NOMO-1 treated with dmso at 0.1 percent for 144 hours (cell line): ENCODE measurements at regions not wholly inside any gene's neighbourhood (a gene's known extent, or its start where the extent isn't known, plus 50 kb on each side); places are given as distances from the start of the nearest gene placed in this dataset.

ENCODE experiments used
- DNase-seq: peaks from one replicate; lab custom pipeline; 2025; ENCODE audit not compliant: unreplicated experiment; lab: John Stamatoyannopoulos, UW

DNA sequence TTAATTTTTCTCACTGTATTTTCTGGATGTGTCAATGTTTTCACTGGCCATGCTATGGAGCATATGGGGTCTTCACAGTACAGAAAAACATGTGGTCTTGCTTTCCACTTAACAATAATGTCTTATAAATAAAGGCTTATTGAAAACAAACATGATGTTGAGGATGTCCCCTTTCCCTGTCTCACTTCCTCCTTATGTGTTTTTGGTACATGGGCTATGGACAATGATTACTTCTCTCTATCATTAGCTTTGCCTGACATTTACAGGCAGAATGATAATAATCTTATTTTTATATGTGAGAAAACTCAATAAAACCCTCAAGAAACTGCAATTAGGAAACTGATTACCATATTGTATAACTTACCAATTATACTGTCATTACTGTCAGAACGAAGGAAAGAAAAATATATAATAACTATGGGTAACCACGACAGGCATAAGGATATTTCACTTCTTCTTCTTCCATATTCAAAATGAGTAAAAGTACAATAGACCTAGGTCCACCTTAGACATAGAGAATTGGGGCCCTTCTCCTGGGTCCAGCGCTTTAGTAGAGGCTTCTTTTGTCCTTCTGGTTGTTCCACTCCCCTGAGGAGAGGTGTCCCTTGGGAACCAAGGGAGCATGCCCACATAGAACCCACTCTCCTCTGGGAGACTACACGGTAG lies 375.0 kb downstream of the MAN2A1 start:
- DNase-seq = no peak

DNA sequence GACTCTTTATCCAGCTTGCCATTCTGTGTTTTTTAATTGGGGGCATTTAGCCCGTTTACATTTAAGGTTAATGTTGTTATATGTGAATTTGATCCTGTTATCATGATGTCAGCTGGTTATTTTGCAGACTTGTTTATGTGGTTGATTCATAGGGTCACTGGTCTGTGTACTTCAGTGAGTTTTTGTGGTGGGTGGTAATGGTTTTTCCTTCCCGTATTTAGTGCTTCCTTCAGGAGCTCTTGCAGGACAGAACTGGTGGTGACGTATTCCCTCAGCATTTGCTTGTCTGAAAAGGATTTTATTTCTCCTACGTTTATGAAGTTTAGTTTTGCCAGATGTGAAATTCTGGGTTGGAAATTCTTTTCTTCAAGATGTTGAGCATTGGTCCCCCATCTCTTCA lies 381.1 kb downstream of the MAN2A1 start:
- no peak for DNase-seq

DNA sequence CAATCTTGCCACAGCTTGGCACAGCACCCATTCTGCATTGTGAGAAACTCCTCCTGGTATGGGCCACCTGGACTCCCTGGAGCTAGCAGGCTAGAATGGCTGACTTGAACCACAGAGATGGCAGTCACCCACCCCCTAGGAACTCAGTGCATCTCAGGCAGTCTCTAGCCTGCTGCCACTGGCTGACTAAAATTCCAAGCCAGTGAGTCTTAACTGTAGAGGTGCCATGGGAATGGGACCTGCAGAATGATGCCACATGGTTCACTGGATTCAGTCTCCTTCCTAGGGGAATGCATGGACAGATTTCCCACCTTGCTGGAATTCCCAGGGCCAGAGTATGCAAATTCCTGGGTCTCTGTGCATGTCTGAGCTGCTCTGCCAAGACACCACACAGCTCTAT lies 382.9 kb downstream of the MAN2A1 start:
- DNase-seq = no peak

DNA sequence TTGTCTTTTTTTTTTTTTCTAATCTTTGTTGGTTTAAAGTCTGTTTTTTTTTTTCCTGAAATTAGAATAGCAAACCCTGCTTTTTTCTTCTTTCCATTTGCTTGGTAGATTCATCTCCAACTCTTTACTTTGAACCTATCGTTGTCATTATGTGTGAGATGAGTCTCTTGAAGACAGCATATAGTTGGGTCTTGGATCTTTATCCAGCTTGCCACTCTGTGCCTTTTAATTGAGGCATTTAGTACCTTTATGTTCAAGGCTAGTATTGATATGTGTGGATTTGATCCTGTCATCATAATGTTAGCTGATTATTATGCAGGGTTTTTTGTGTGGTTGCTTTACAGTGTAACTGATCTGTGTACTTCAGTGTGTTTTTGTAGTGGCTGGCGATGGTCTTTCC lies 383.8 kb downstream of the MAN2A1 start:
- no peak for DNase-seq

DNA sequence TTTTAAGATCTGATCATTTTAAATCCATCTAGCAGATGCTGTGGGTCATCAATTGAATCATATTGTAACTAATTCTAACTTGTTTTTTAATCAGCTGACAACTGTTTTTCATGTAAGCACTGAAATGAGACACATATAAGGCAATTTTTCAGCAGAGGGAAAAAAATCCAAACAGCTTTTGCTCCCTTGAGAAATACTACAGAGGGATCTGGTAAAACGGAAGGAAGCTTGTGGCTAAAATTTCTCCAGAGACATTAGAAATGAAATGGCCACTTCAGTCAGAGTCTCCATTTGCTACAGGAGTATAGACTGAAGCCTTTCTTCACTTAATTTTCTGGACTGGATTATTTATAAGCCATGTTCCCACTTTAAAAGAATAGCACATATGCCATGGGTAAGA lies 385.9 kb downstream of the MAN2A1 start:
- DNase-seq = no peak

DNA sequence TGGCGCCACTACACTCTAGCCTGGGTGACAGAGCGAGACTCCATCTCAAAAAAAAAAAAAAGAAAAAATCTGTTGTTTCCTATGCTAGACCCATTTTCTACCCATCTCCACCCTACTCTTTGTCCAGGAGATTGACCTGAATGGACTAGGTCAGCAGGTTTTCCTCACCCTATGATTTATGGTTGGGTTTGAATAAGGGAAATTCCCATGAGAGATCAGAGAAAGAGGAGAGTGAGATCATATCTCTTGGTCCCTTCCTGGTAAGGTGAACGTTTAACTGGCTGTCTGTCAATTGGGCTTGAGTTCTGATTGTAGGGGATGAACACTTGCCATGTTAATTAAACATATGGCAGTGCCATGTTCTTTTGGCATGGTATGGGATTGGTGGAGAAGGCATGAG lies 387.4 kb downstream of the MAN2A1 start:
- DNase-seq = no peak

DNA sequence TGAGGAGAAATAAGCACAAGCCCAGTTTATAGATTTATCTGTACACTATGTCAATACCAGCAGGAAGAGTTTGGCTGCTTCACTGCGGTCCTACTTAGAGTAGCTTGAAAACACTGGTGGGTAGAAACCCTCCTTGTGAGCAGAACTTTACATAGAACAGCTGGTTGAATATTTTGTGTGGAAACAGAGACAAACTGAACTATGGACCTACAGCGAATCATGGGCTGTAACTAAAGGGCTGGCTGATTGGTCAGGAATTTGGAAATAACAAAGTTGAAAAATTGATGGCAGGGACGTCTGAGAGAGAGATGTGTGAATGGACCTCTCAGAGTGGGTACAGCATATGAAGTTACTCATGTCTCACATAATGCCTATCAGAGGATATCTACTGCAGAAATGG lies 392.5 kb downstream of the MAN2A1 start:
- no peak for DNase-seq

DNA sequence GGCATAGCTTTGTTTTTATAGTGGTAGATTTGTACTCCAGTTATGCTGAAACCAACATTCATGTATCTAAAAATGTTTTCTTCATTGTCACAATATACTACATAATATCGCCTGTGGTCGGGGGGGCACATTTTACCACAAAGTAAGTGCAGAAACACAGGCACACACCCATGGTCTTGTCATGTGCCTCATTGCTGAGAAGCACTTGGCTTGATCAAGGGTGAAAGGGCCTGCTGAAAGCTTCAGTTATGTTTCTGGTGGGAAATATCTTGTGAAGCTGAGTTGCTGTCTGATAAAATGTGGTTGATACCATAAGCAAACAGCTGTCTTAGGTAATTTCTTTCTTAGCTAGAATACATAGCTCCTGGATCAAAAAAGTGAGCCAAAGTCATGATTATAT lies 393.1 kb downstream of the MAN2A1 start:
- no peak for DNase-seq

DNA sequence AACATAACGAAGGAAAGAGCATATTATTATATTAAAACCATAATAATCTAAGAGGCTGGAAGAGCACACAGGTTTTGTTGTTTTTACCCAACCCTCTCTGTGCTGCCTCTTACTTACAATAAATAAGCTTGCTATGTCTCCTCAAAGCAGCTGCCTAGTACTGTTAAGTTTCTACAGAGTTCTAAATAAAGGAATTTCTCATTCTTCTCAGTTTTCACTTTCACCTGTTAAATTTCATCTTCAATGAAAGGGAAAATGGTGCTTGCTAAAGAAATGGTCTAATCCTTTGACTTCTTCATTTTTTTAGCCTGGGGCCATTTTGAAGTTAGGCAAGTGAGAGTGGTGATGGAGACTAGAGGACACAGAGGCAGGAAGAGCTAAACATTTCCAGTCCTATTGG lies 396.1 kb downstream of the MAN2A1 start:
- no peak for DNase-seq

DNA sequence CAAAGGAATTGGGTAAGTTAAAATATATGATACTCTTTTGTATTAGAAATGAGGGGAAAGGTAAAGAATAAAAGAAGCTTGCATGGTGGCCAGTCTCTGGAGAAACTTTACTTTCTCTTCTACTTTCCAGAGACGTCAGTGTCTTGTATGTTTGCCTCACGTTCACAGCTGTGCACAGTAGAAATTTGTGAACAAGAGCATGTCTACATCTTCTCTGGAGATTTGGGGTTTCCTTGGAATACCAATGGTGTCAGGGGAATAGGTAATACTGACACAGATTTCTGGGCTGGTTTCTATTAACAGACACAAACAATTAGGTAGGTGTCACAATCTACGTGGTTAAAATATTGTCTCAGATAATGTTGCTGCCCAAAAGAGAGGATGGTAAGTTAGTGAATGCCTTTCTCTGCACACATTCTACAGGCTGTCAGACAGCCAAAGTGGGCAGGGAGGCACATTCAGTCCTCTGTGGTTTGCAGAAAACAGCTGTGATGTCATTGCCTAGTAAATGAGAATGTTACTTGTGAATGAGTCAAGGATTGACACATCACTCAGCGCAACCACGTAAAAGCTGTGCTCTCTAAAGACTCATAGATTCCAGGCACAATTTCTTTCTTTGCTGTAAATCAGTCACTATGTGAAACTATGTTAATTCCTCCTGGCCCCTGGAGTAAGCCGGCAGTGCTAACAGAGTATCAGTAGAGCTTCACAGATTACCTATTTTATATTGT lies 397.1 kb downstream of the MAN2A1 start:
- DNase-seq = no peak

DNA sequence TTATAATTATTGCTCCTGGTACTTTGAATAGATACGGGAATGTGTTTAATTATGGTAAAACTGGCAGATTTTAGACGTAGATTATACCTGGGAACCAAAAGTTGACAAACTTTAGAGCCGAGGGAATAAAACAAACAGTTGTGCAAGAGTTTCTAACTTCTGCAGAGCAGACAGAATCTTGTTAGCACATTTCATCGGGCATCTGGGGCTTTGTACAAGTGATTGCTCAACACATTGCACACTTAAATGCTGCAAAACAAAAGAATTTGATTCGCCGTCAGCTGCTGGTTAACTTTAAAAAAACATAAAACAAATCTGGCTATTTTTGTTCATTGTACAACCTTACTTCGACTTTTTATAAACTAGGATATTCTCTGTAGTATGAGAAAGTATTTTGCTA lies 398.1 kb downstream of the MAN2A1 start:
- DNase-seq = no peak

DNA sequence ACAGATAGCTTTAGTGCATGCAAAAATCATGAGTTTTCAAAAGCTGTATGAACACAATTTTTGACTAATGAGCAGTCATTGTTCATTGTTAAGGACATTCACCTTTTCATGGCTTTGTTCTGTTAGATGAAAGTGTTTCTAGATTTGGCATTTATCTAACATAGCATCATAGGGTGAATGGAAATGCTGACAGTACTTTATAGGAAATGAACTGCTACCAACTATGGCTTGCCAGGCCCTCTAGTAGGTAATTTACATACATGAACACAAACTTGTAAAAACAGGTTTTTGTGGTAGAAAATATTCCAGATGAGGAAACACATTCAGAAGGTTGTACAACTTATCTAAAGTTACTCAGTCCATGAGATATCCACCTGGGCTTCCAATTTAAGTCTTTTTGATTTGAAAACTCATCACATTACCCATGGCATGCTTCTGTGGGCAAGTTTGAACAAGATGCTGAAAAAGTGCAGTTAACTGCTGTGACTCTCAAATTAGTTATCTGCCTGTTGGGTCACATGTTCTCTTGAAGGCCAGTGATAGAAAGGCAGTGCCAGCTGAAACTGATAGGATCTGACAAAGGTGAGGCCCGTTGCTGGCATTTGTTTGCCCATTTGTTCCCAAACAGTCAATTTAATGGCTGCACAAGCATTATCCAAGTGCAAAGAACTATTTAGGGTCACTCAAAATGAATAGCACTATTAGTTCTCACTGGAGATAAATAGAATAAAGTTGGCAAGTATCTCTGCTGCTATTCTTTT lies 399.1 kb downstream of the MAN2A1 start:
- DNase-seq = no peak

DNA sequence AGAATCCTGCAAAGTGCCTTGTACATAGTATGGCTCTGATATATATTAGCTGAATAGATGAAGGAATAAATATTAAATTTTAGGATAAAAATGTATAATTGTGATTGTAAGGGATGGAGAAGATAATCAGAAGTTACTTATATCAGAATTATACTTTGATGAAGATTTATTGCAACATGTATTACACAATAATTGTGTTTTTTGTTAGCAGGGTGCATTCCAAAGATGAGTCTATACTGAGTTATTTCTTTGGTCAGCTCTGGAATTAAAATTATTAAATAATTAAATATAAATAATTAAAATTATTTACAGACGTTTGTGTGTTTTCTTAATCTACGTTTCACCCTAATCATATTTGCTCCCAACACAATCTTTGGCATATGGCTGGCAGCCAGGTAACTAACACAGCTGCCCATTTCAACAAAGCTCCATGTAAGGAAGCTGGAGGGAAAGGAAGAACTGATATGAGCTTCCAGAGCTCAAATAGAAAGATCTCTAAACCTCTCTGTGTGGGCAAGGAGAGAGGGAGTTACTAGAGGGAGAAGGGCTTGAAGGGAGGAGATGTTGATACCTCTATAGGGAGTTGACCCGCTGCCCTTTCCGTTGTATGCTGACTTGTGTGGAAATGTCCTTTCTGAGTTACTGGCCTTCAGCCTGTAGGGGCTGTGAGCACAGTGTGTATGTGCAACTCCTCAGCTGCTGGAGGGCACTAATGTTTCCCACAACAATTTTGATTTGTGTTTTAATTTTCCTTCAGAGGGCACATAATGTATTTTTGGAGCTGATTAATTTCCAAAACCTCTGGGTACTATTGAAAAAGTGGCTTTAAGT lies 403.4 kb downstream of the MAN2A1 start:
- no peak for DNase-seq

DNA sequence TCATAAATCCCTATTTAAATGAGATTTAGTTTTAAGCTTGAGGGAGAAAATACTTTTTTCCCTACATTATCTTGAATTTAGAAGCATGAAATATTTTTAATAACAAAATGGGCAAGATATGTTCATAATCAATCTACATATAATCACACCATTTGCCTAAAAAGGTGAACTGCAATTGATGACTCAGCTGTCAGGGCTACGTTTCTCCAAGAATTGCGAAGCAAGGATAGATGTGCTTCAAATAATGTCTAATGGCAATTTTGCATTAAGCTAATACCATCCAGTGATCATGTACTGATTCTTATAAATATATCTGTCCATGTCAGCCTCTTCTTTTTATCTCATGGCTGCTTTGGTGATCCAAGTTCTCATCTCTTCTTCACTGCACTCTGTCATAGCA lies 404.4 kb downstream of the MAN2A1 start:
- DNase-seq = no peak

DNA sequence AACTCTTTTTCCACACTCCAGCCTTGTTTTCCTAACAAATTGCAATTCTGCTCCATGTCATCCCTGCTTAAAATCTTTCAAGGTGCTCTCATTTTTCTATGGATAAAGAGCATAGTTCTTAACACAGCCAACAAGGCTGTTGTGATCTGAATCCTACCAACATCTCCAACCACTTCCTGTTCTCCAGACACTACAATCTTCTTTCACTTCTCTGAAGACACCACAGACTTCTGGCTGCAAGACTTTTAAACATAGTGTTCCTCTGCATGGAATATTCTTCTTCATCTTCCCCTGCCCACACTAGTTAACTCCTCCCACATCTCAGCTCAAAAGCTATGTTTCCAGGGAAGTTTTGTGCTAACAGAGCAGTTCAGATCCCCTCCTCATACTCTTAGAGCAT lies 404.8 kb downstream of the MAN2A1 start:
- DNase-seq = no peak

DNA sequence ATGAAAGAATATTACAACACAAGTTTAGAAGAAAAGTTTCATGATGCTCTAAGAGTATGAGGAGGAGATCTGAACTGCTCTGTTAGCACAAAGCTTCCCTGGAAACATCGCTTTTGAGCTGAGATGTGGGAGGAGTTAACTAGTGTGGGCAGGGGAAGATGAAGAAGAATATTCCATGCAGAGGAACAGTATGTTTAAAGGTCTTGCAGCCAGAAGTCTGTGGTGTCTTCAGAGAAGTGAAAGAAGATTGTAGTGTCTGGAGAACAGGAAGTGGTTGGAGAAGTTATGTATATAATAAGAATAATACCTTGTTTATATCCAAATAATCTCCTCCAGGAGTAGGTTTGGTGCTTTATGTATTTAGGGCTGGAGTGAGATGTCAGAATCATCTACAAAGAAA lies 406.7 kb downstream of the MAN2A1 start:
- DNase-seq = no peak

DNA sequence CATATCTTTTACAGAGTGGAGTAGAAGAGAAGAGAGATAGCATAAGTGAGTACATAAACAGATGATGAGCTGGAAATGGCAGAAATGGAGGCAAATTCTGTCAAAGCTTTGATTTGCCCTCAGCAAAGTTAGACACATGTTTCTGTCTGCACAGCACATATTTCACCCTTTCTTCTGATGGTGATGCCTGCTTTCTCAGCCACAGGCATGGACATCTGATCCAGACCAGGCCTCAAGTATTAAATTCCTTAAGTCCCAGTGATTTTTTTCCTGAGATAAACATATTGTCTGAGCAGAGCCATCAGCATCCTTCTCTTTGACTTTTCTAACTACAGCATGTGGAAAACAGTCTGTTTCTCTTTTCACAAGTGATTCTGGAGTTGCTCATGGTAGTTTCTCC lies 409.8 kb downstream of the MAN2A1 start:
- no peak for DNase-seq

DNA sequence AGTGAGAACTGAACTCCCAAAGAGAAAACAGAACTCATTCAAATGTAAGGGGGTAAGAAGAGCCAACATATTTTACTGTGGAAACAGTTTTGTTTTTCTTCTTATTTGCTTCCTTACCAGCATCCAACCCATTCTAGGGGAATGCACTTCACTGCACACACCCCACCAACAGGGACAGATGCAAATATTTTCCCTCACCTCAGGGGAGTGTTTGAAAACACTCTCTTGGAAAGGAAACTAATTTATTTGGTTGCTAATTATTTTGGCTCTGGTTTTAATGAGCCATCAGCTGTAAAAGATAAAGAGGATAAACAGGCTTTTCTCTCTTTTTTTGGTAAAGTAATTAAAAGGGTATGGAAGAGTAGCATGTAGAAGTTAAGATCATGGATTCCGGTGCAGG lies 413.4 kb downstream of the MAN2A1 start:
- no peak for DNase-seq

DNA sequence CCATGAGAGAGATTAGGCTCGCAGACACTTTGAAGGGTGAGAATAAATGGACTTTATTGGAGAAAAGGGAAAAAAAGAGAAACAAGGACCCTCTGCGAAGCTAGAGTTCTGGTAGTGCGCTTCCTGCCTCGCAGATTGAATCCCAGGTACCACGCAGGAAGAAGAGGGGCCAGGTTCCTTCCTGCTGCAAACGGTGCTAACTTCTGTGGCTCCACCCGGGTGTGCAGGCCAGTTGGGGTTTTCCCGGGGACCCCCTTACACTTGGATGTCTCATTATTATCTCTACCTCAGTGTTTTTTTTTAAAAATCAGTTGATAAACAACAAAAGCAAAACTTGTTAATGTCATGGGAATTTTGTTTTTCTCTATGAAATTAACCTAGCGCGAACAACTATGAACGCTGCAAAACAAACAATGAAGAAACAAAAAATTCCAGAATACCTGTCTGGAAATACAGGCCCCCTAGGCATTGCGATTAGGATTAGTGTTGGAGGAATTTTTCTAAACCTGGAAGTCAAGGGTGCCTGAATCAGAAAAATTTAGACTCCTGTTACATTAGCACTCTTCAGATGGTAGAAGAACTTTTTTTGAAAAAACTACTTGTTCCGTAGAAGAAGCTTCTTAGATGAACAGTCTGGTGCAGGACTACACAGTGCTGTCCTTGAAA lies 414.5 kb downstream of the MAN2A1 start:
- DNase-seq = no peak

DNA sequence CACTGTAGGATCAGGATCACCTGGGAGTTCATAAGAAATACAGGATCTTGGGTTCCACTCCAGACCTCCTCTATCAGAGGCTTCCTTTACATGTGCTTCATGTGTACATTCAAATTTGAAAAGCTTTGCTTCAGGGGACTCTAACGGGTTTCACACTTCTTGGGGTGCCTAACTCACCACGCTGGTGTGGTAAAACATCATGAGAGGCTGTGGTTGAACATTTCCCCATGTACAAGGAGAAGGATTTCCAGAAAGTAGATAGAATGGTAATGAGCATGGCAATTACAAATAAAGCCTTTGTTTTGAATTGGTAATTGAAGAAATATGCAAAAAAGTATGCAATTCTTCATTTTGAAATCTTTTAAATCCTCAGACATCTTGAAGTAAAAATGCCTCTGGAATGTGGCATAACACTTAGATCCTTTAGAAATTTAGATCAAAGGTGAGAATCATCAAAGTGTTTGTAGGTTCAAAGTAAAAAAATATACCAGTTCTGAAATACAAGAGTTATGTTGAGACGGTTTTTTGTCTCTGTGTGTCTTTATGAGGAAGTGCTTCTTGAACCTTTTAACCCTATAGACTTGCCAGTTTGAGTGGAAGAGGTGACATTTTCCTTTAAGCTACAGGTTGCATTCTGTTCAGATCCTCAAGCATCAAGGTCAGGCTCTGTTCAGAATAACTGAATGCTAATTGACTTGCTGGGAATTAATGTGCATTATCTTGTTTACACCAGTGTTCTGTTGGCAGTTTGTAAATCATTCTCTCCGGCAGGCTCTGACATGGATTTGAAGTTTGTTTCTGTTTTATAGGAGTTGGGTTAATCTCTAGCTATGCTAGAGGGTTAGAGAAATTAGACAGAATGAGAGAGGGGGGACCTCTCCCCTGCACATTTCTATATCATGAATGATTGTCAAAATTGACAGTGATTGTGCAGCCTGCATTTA lies 415.3 kb downstream of the MAN2A1 start:
- DNase-seq = no peak
